Mesendoderm (in vitro differentiated cells): ENCODE measurements at regions not wholly inside any gene's neighbourhood (a gene's known extent, or its start where the extent isn't known, plus 50 kb on each side); places are given as distances from the start of the nearest gene placed in this dataset.

Experiments used
- DNase-seq: peaks from one replicate; pipeline ENCODE4 v3.0.0; 2013
- H2AK5ac ChIP-seq: 2 replicates; pipeline ENCODE4 v1.6.1; 2013; ENCODE audit warnings: low read length, inconsistent platforms
- H2BK120ac ChIP-seq: 2 replicates; pipeline ENCODE4 v1.6.1; 2013; ENCODE audit warnings: low read depth, mild to moderate bottlenecking, low read length, moderate library complexity, mixed read lengths
- H2BK15ac ChIP-seq: replicated peaks from 2 replicates; pipeline ENCODE4 v1.6.1; 2013; ENCODE audit warnings: low read depth, mild to moderate bottlenecking, moderate library complexity
- H2BK5ac ChIP-seq: 2 replicates; pipeline ENCODE4 v1.6.1; 2013; ENCODE audit warnings: low read length, inconsistent platforms
- H3K18ac ChIP-seq: 2 replicates; pipeline ENCODE4 v1.6.1; 2013; ENCODE audit warnings: mild to moderate bottlenecking, low read length, mixed read lengths
- H3K23ac ChIP-seq: one replicate; pipeline ENCODE4 v1.6.1; 2013; ENCODE audit warnings: low read length
- H3K27ac ChIP-seq: 2 replicates; pipeline ENCODE4 v1.5.1; 2013; ENCODE audit warnings: low read depth, mild to moderate bottlenecking, inconsistent platforms, low read length, moderate library complexity
- H3K27me3 ChIP-seq: 2 replicates; pipeline ENCODE4 v1.6.1; 2013; ENCODE audit warnings: low read length, control low read depth, mild to moderate bottlenecking, inconsistent platforms; ENCODE audit not compliant: insufficient read depth, poor library complexity
- H3K36me3 ChIP-seq: 2 replicates; pipeline ENCODE4 v1.6.1; 2013; ENCODE audit warnings: low read length, inconsistent platforms; ENCODE audit not compliant: control insufficient read depth, insufficient read depth
- H3K4ac ChIP-seq: one replicate; pipeline ENCODE4 v1.6.1; 2013; ENCODE audit warnings: low read depth, mild to moderate bottlenecking, low read length, moderate library complexity
- H3K4me1 ChIP-seq: 2 replicates; pipeline ENCODE4 v1.6.1; 2013; ENCODE audit warnings: low read depth, low read length, inconsistent platforms; ENCODE audit not compliant: control insufficient read depth
- H3K4me2 ChIP-seq: 2 replicates; pipeline ENCODE4 v1.6.1; 2013; ENCODE audit warnings: low read length
- H3K4me3 ChIP-seq: 2 replicates; pipeline ENCODE4 v1.5.1; 2013; ENCODE audit warnings: mild to moderate bottlenecking, low read length
- H3K56ac ChIP-seq: one replicate; pipeline ENCODE4 v1.6.1; 2013; ENCODE audit warnings: low read length
- H3K79me1 ChIP-seq: 2 replicates; pipeline ENCODE4 v1.6.1; 2013; ENCODE audit warnings: low read length, inconsistent platforms
- H3K79me2 ChIP-seq: 2 replicates; pipeline ENCODE4 v1.6.1; 2013; ENCODE audit warnings: mild to moderate bottlenecking, low read length; ENCODE audit not compliant: control insufficient read depth, insufficient read depth
- H3K9ac ChIP-seq: 2 replicates; pipeline ENCODE4 v1.6.1; 2013; ENCODE audit warnings: low read length, inconsistent platforms
- H4K5ac ChIP-seq: one replicate; pipeline ENCODE4 v1.6.1; 2013; ENCODE audit warnings: low read length
- H4K8ac ChIP-seq: one replicate; pipeline ENCODE4 v1.6.1; 2013; ENCODE audit warnings: low read depth, mild to moderate bottlenecking, control low read depth, low read length, moderate library complexity
- WGBS: extraction: QIAGEN DNeasy Blood & Tissue Kit; methylation state at CpG from one replicate; pipeline ENCODE4 v1.1.7; 2013; ENCODE audit warnings: low lambda C conversion rate, missing lambda C conversion rate; ENCODE audit not compliant: insufficient coverage; ENCODE audit errors: extremely low coverage; 5-methylcytosine and 5-hydroxymethylcytosine counted together

GRCh38 chr3:79869461-79870312, 101.9 kb upstream of the ROBO1 start:
- H4K8ac ChIP-seq: no peak overlapping the region
- no peak for DNase-seq

GRCh38 chr3:79866162-79866561, 98.4 kb upstream of the ROBO1 start:
- Histone ChIP-seq H3K9ac (no peak overlapping the region), H2BK120ac (no peak overlapping the region), H3K27me3 (no peaks in the 10 kb centered on the region), H3K56ac (no peak overlapping the region), H3K18ac (no peak overlapping the region), H2BK15ac (no peak overlapping the region), H3K4me2 (no peak overlapping the region), H3K79me1 (no peaks in the 10 kb centered on the region), H3K4me3 (no peak overlapping the region), H4K8ac (no peak overlapping the region), H3K4me1 (peaks cover 1% of the 10 kb centered on the region), H3K79me2 (no peaks in the 10 kb centered on the region), H3K4ac (no peak overlapping the region), H3K36me3 (no peaks in the 10 kb centered on the region), H2AK5ac (no peak overlapping the region), H3K23ac (no peak overlapping the region), H3K27ac (no peak overlapping the region), H4K5ac (no peak overlapping the region), H2BK5ac (no peak overlapping the region)
- DNase-seq: no peak
- WGBS: no CpG with 5 or more reads among the region's 2 CpGs

More at GRCh38 chr3:79869461-79870312, 101.9 kb upstream of the ROBO1 start:
- H3K4me1 ChIP-seq: peaks cover 2% of the 10 kb centered on the region
- H3K4ac ChIP-seq: no peak overlapping the region
- H3K36me3 ChIP-seq: no peaks in the 10 kb centered on the region
- H3K4me3 ChIP-seq: no peak overlapping the region
- no peak overlapping the region for H3K9ac ChIP-seq
- H2BK120ac ChIP-seq: no peak overlapping the region
- no peak overlapping the region for H3K23ac ChIP-seq
- no peak overlapping the region for H2BK5ac ChIP-seq
- no peaks in the 10 kb centered on the region for H3K27me3 ChIP-seq
- 100% methylated on average over 1 of the region's 4 CpGs for WGBS
- H3K56ac ChIP-seq: no peak overlapping the region
- no peak overlapping the region for H2AK5ac ChIP-seq
- no peaks in the 10 kb centered on the region for H3K79me1 ChIP-seq
- H3K4me2 ChIP-seq: no peak overlapping the region
- no peak overlapping the region for H3K27ac ChIP-seq
- no peak overlapping the region for H4K5ac ChIP-seq
- H3K79me2 ChIP-seq: no peaks in the 10 kb centered on the region
- H2BK15ac ChIP-seq: no peak overlapping the region
- no peak overlapping the region for H3K18ac ChIP-seq

GRCh38 chr3:79864077-79864476, 96.3 kb upstream of the ROBO1 start:
- no peak for DNase-seq
- Histone ChIP-seq H2AK5ac (no peak overlapping the region), H2BK15ac (no peak overlapping the region), H3K18ac (no peak overlapping the region), H3K23ac (no peak overlapping the region), H3K9ac (no peak overlapping the region), H3K4me2 (no peak overlapping the region), H3K79me2 (no peaks in the 10 kb centered on the region), H3K27me3 (no peaks in the 10 kb centered on the region), H3K27ac (no peak overlapping the region), H3K36me3 (no peaks in the 10 kb centered on the region), H3K4me1 (no peaks in the 10 kb centered on the region), H3K79me1 (no peaks in the 10 kb centered on the region), H4K5ac (no peak overlapping the region), H4K8ac (no peak overlapping the region), H3K56ac (no peak overlapping the region), H3K4me3 (no peak overlapping the region), H3K4ac (no peak overlapping the region), H2BK120ac (no peak overlapping the region), H2BK5ac (no peak overlapping the region)

- no peak for DNase-seq
- Histone ChIP-seq H3K56ac (no peak overlapping the region), H4K8ac (no peak overlapping the region), H3K4me3 (no peak overlapping the region), H4K5ac (no peak overlapping the region), H3K23ac (no peak overlapping the region), H3K79me1 (no peaks in the 10 kb centered on the region), H3K4ac (no peak overlapping the region), H2BK5ac (no peak overlapping the region), H2BK15ac (no peak overlapping the region), H3K4me1 (no peaks in the 10 kb centered on the region), H3K79me2 (no peaks in the 10 kb centered on the region), H3K36me3 (no peaks in the 10 kb centered on the region), H3K9ac (no peak overlapping the region), H3K27me3 (no peaks in the 10 kb centered on the region), H3K18ac (no peak overlapping the region), H3K4me2 (no peak overlapping the region), H3K27ac (no peak overlapping the region), H2BK120ac (no peak overlapping the region), H2AK5ac (no peak overlapping the region)
- WGBS: no CpG with 5 or more reads among the region's 4 CpGs
These were observed 81.1 kb upstream of the ROBO1 start for GRCh38 chr3:79848876-79849275.

DNA sequence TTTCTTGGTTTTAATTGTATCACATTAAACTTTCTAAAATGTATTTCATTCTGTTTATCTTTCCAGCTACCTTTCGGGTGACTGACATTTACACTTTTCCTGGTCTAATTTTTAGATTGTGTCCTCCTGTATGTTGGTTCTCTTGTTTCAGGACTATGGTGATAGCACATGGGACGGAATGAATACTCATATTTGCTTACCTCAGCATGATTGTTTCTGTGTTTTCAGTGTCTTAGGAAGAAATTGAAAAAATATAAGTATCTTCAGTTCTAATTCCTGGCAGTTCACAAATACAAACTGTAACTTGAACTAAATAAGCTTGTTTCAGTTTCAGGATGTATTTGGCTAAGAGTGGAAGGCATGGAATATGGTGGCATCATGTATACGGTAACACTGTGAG, 80.1 kb upstream of the ROBO1 start:
- DNase-seq: no peak
- no peak overlapping the region for H2BK5ac ChIP-seq
- no peak overlapping the region for H2BK15ac ChIP-seq
- H3K23ac ChIP-seq: no peak overlapping the region
- no peak overlapping the region for H3K4me2 ChIP-seq
- no peaks in the 10 kb centered on the region for H3K36me3 ChIP-seq
- H3K4me1 ChIP-seq: no peaks in the 10 kb centered on the region
- no CpG with 5 or more reads among the region's 3 CpGs for WGBS
- no peaks in the 10 kb centered on the region for H3K79me1 ChIP-seq
- no peak overlapping the region for H3K4me3 ChIP-seq
- H4K5ac ChIP-seq: no peak overlapping the region
- no peak overlapping the region for H2AK5ac ChIP-seq
- no peak overlapping the region for H3K4ac ChIP-seq
- no peak overlapping the region for H2BK120ac ChIP-seq
- no peak overlapping the region for H3K27ac ChIP-seq
- H3K79me2 ChIP-seq: no peaks in the 10 kb centered on the region
- H4K8ac ChIP-seq: no peak overlapping the region
- no peaks in the 10 kb centered on the region for H3K27me3 ChIP-seq
- no peak overlapping the region for H3K9ac ChIP-seq
- no peak overlapping the region for H3K18ac ChIP-seq
- H3K56ac ChIP-seq: no peak overlapping the region
